HCT116 (cell line): ENCODE measurements at regions not wholly inside any gene's neighbourhood (a gene's known extent, or its start where the extent isn't known, plus 50 kb on each side); places are given as distances from the start of the nearest gene placed in this dataset.

Experiments
- ATAC-seq: fragments of 200-7000 bp; cut with Tn5 transposase; 2 replicates; pipeline ENCODE4 v1.9.1; 2020; ENCODE audit warnings: mild to moderate bottlenecking, moderate library complexity
- BruUV-seq: library from RNA; stranded (reverse); fragments of 400-500 nt; replicated peaks from 2 replicates; lab custom pipeline; 2021; lab: Mats Ljungman, UMichigan
- CTCF ChIA-PET: fragments of 300-600 bp; sonication (Branson Sonifier 250); formaldehyde crosslinking; loops from one replicate; lab custom pipeline; 2021; ENCODE audit warnings: antibody characterized with exemption; lab: Charles Lee
- POLR2A ChIA-PET: fragments of 300-600, 350-600 bp; sonication (Branson Sonifier 250); formaldehyde crosslinking; loops from one replicate; lab custom pipeline; 2021; ENCODE audit warnings: antibody characterized with exemption; lab: Charles Lee
- RAD21 ChIA-PET, 2 experiments: fragments of 300-600 bp; sonication (Branson Sonifier 250); formaldehyde crosslinking; loops; one replicate each; lab custom pipeline; 2023; ENCODE audit warnings: low total read pairs in 2 of 2; ENCODE audit not compliant: uncharacterized antibody in 2 of 2, unreplicated experiment in 2 of 2, low non-redundant PET in 1 of 2; lab: Charles Lee
- DNase-seq: peaks from one replicate; pipeline ENCODE4 v3.0.0-alpha.2; 2010; ENCODE audit warnings: low read depth, low spot score
- H2AFZ ChIP-seq: fragments of 200-600 bp; shearing (Covaris generic), sonication (generic); 2 replicates; pipeline ENCODE4 v1.6.1; 2017; ENCODE audit warnings: low read depth, mixed run types, mixed read lengths, antibody characterized with exemption, low read length; ENCODE audit not compliant: poor library complexity, severe bottlenecking
- H3K27ac ChIP-seq: 2 replicates; pipeline ENCODE4 v1.5.1; 2012; ENCODE audit warnings: low read depth, low read length
- H3K27me3 ChIP-seq: fragments of 200-600 bp; sonication (generic); 2 replicates; pipeline ENCODE4 v1.6.1; 2016; ENCODE audit warnings: mixed run types, low read length, mixed read lengths; ENCODE audit not compliant: insufficient read depth
- H3K36me3 ChIP-seq, 2 experiments: fragments of 200-500 bp in 1 of 2; fragments of 200-600 bp in 1 of 2; sonication (Bioruptor generic) in 1 of 2; sonication (generic) in 1 of 2; 2 replicates each; pipeline versions ENCODE4 v1.5.1 to v1.6.1; 2014 to 2016; ENCODE audit warnings: low read length in 2 of 2, inconsistent platforms in 1 of 2, mixed read lengths in 1 of 2, mixed run types in 1 of 2; ENCODE audit not compliant: insufficient read depth in 2 of 2, control insufficient read depth in 1 of 2
- H3K4me1 ChIP-seq, 2 experiments: fragments of 200-600 bp in 1 of 2; sonication (generic) in 1 of 2; 2 replicates each; pipeline versions ENCODE4 v1.5.1 to v1.6.1; 2012 to 2017; ENCODE audit warnings: low read length in 2 of 2, inconsistent platforms in 1 of 2, mild to moderate bottlenecking in 1 of 2, mixed read lengths in 1 of 2, mixed run types in 1 of 2, moderate library complexity in 1 of 2; ENCODE audit not compliant: insufficient read depth in 2 of 2, control insufficient read depth in 1 of 2
- H3K4me2 ChIP-seq: fragments of 200-600 bp; sonication (generic); 2 replicates; pipeline ENCODE4 v1.6.1; 2017; ENCODE audit warnings: mixed run types, low read length, mixed read lengths
- H3K4me3 ChIP-seq, 2 experiments: fragments of 200-600 bp in 1 of 2; sonication (generic) in 1 of 2; replicated peaks in 1 of 2; 2 replicates each; pipeline ENCODE4 v1.5.1; 2011 to 2016; ENCODE audit warnings: low read length in 2 of 2, control low read depth in 1 of 2, low read depth in 1 of 2, mild to moderate bottlenecking in 1 of 2, mixed read lengths in 1 of 2, mixed run types in 1 of 2
- H3K79me2 ChIP-seq: fragments of 200-600 bp; sonication (generic); 2 replicates; pipeline ENCODE4 v1.6.1; 2017; ENCODE audit warnings: mild to moderate bottlenecking, mixed run types, low read length, moderate library complexity, mixed read lengths; ENCODE audit not compliant: insufficient read depth
- H3K9ac ChIP-seq: fragments of 200-600 bp; sonication (generic); 2 replicates; pipeline ENCODE4 v1.6.1; 2016; ENCODE audit warnings: low read length, mixed read lengths
- H3K9me2 ChIP-seq: fragments of 200-600 bp; sonication (generic), shearing (Covaris generic); 2 replicates; pipeline ENCODE4 v1.6.1; 2017; ENCODE audit warnings: mixed run types, mild to moderate bottlenecking, moderate library complexity; ENCODE audit not compliant: insufficient read depth
- H3K9me3 ChIP-seq, 2 experiments: fragments of 200-500 bp in 1 of 2; fragments of 200-600 bp in 1 of 2; sonication (Bioruptor generic) in 1 of 2; sonication (generic) in 1 of 2; 2 replicates each; pipeline ENCODE4 v1.6.1; 2014 to 2017; ENCODE audit warnings: low read length in 2 of 2, mixed read lengths in 2 of 2, inconsistent platforms in 1 of 2, low read depth in 1 of 2, mild to moderate bottlenecking in 1 of 2, mixed run types in 1 of 2, moderate library complexity in 1 of 2; ENCODE audit not compliant: control insufficient read depth in 1 of 2, insufficient read depth in 1 of 2
- H4K20me1 ChIP-seq: fragments of 200-600 bp; sonication (generic), shearing (Covaris generic); 2 replicates; pipeline ENCODE4 v1.6.1; 2017; ENCODE audit warnings: mixed run types, mild to moderate bottlenecking, moderate library complexity; ENCODE audit not compliant: insufficient read depth
- CEBPB ChIP-seq: IDR thresholded peaks from 2 replicates; pipeline ENCODE4 v1.6.1; 2012; ENCODE audit warnings: low read depth
- EGR1 ChIP-seq: IDR thresholded peaks from 2 replicates; pipeline ENCODE4 v1.6.1; 2012; ENCODE audit warnings: low read depth
- ELF1 ChIP-seq: IDR thresholded peaks from 2 replicates; pipeline ENCODE4 v1.6.1; 2012; ENCODE audit warnings: low read depth, borderline replicate concordance
- EZH2phosphoT487 ChIP-seq: fragments of 200-600 bp; IDR thresholded peaks from 2 replicates; pipeline ENCODE4 v1.6.1; 2018; ENCODE audit warnings: antibody characterized with exemption, borderline replicate concordance
- FOSL1 ChIP-seq: IDR thresholded peaks from 2 replicates; pipeline ENCODE4 v1.6.1; 2012; ENCODE audit warnings: low read depth
- JUND ChIP-seq: IDR thresholded peaks from 2 replicates; pipeline ENCODE4 v1.6.1; 2012
- RAD21 ChIP-seq: IDR thresholded peaks from 2 replicates; pipeline ENCODE4 v1.6.1; 2012; ENCODE audit warnings: low read depth, mild to moderate bottlenecking
- SIN3A ChIP-seq: IDR thresholded peaks from 2 replicates; pipeline ENCODE4 v1.6.1; 2012; ENCODE audit warnings: low read depth
- SP1 ChIP-seq: IDR thresholded peaks from 2 replicates; pipeline ENCODE4 v1.6.1; 2012; ENCODE audit warnings: low read depth
- SRF ChIP-seq: IDR thresholded peaks from 2 replicates; pipeline ENCODE4 v1.6.1; 2012; ENCODE audit warnings: low read depth
- TCF7L2 ChIP-seq: IDR thresholded peaks from 2 replicates; pipeline ENCODE4 v1.7.0; 2011; ENCODE audit warnings: borderline replicate concordance, inconsistent platforms; ENCODE audit not compliant: insufficient read depth, insufficient read length; ENCODE audit errors: extremely low read depth
- YY1 ChIP-seq: IDR thresholded peaks from 2 replicates; pipeline ENCODE4 v1.6.1; 2011; ENCODE audit warnings: low read length, low read depth, moderate library complexity, mild to moderate bottlenecking; ENCODE audit not compliant: insufficient replicate concordance; ENCODE audit errors: extremely low read depth
- ZNF274 ChIP-seq: fragments of 200-500 bp; sonication (Bioruptor generic); IDR thresholded peaks from 2 replicates; pipeline ENCODE4 v1.6.1; 2014; ENCODE audit warnings: mild to moderate bottlenecking, low read depth, low read length, inconsistent platforms
- intact Hi-C: fragments of 100-400 bp; cut with micrococcal nuclease; formaldehyde crosslinking; loops from 2 replicates; pipeline ENCODE4 v1.10.0; 2022
- TF ChIP-seq, protein P1 (sequence below): IDR thresholded peaks from 2 replicates; pipeline ENCODE4 v1.6.1; 2012; ENCODE audit warnings: low read depth
- TF ChIP-seq, protein P2 (sequence below): IDR thresholded peaks from 2 replicates; pipeline ENCODE4 v1.6.1; 2012
- TF ChIP-seq, protein P3 (sequence below): IDR thresholded peaks from 2 replicates; pipeline ENCODE4 v1.6.1; 2012

DNA sequence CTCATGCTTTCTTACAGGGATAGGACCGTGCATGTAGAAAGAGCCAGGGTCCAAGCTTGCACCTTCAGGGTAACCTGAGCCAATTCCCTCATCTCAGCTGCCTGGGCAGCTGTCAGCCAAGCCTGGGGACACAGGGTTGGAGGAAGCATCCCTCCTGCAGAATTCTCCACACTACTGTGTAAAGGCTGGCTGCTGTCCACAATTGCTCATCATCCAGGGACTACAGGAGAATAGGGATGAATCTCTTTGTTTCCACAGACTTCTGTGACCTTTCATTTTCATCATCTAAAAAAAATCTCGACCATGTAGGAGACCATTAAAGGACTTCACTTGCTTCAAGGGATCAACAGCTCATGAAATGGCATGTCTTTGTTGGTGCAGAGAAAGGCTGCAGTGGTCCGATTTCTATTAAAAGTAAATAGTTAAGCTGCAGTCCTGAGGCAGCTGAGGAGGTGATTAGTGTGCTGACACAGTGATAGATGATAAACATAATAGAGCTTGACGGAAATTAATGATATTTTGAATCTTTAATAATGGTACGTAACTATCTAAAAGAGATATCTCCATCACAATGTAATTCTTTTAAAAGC, 74.4 kb upstream of the COPS8 start (continued):
- TF ChIP-seq, protein P1, sequence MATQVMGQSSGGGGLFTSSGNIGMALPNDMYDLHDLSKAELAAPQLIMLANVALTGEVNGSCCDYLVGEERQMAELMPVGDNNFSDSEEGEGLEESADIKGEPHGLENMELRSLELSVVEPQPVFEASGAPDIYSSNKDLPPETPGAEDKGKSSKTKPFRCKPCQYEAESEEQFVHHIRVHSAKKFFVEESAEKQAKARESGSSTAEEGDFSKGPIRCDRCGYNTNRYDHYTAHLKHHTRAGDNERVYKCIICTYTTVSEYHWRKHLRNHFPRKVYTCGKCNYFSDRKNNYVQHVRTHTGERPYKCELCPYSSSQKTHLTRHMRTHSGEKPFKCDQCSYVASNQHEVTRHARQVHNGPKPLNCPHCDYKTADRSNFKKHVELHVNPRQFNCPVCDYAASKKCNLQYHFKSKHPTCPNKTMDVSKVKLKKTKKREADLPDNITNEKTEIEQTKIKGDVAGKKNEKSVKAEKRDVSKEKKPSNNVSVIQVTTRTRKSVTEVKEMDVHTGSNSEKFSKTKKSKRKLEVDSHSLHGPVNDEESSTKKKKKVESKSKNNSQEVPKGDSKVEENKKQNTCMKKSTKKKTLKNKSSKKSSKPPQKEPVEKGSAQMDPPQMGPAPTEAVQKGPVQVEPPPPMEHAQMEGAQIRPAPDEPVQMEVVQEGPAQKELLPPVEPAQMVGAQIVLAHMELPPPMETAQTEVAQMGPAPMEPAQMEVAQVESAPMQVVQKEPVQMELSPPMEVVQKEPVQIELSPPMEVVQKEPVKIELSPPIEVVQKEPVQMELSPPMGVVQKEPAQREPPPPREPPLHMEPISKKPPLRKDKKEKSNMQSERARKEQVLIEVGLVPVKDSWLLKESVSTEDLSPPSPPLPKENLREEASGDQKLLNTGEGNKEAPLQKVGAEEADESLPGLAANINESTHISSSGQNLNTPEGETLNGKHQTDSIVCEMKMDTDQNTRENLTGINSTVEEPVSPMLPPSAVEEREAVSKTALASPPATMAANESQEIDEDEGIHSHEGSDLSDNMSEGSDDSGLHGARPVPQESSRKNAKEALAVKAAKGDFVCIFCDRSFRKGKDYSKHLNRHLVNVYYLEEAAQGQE: no peak
- TF ChIP-seq, protein P2, sequence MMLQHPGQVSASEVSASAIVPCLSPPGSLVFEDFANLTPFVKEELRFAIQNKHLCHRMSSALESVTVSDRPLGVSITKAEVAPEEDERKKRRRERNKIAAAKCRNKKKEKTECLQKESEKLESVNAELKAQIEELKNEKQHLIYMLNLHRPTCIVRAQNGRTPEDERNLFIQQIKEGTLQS: no peak
- no peak for TF ChIP-seq FOSL1

DNA sequence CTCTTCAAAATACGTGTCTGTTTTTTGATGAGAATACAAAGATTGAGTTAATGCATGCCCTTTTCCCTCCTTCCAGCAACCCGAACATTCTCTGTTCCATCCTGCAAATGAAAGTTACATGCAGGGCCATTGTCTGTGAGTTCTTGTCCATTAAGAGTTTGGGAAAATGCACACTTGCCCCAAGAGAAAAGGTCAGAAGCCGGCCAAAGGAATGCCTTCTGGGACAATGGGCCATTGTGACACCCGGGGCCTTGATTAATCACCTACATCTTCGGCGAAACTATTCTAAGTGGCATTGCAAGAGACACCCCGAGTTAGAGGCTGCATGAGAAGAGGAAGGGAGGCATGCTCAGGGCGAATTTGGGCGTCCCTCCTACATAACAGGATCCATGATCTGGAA, 73.7 kb upstream of the COPS8 start:
- Histone ChIP-seq H3K36me3 (no peaks in the 10 kb centered on the region), H3K9me2 (no peaks in the 10 kb centered on the region), H3K4me2 (no peak overlapping the region), H3K9ac (no peak overlapping the region), H3K27ac (no peak overlapping the region), H3K4me1 (no peaks in the 10 kb centered on the region), H2AFZ (no peak overlapping the region), H4K20me1 (no peaks in the 10 kb centered on the region), H3K4me3 (no peak overlapping the region), H3K79me2 (no peaks in the 10 kb centered on the region), H3K9me3 (no peaks in the 10 kb centered on the region), H3K27me3 (peaks cover 37% of the 10 kb centered on the region; the same call in 1 of the 2 replicates)
- ATAC-seq (no peak), DNase-seq (no peak)
- CTCF ChIA-PET: no interaction called here
- BruUV-seq: no TSS peak
- intact Hi-C loops: no loop called here
- RAD21 ChIA-PET: interaction anchor here in 1 of 2 experiments (0.5 kb wide), 1 partner anchor 16 kb away, joined by 3 read pairs; no protein-coding TSS in a partner anchor
- POLR2A ChIA-PET: no interaction called here
- TF ChIP-seq, protein P2: no peak
- no peak for TF ChIP-seq JUND
- TF ChIP-seq SIN3A: no peak
- no peak for TF ChIP-seq ZNF274
- TF ChIP-seq ELF1: no peak
- TF ChIP-seq SP1: no peak
- TF ChIP-seq SRF: no peak
- TF ChIP-seq, protein P1: no peak
- TF ChIP-seq, protein P3, sequence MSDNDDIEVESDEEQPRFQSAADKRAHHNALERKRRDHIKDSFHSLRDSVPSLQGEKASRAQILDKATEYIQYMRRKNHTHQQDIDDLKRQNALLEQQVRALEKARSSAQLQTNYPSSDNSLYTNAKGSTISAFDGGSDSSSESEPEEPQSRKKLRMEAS: no peak
- TF ChIP-seq YY1: no peak
- no peak for TF ChIP-seq TCF7L2
- TF ChIP-seq EZH2phosphoT487: no peak
- TF ChIP-seq CEBPB: no peak
- no peak for TF ChIP-seq EGR1
- no peak for TF ChIP-seq RAD21
